ENCODE measurements at regions not wholly inside any gene's neighbourhood (a gene's known extent, or its start where the extent isn't known, plus 50 kb on each side); places are given as distances from the start of the nearest gene placed in this dataset.

DNA sequence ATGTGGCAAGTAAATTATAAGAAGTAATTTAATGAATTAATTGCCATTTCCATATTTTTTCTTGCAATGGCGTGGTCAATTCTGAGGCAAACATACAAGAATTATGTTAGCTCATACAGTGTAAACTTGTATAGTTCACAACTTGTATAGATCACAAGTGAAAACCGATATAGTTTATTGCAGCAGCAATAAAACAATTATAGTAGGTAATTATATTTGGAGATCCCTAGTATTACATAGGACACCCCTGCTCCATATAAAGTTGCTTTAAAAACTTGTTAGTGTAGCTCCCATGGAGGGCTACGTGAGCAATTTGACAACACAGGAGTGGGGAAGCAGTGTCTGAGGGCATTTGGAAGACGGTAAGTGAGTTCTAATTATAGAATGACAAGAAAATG, 288.2 kb downstream of the SOCS6 start:
- TF ChIP-seq, protein P1, sequence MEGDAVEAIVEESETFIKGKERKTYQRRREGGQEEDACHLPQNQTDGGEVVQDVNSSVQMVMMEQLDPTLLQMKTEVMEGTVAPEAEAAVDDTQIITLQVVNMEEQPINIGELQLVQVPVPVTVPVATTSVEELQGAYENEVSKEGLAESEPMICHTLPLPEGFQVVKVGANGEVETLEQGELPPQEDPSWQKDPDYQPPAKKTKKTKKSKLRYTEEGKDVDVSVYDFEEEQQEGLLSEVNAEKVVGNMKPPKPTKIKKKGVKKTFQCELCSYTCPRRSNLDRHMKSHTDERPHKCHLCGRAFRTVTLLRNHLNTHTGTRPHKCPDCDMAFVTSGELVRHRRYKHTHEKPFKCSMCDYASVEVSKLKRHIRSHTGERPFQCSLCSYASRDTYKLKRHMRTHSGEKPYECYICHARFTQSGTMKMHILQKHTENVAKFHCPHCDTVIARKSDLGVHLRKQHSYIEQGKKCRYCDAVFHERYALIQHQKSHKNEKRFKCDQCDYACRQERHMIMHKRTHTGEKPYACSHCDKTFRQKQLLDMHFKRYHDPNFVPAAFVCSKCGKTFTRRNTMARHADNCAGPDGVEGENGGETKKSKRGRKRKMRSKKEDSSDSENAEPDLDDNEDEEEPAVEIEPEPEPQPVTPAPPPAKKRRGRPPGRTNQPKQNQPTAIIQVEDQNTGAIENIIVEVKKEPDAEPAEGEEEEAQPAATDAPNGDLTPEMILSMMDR (IDR thresholded peaks at IDR 0.05): no peak
- no peak for TF ChIP-seq EZH2 (IDR thresholded peaks at IDR 0.05)
- TF ChIP-seq EZH2phosphoT487 (IDR thresholded peaks at IDR 0.05): no peak
